HepG2 (cell line): ENCODE measurements at regions not wholly inside any gene's neighbourhood (a gene's known extent, or its start where the extent isn't known, plus 50 kb on each side); places are given as distances from the start of the nearest gene placed in this dataset.

Source experiments
- ATAC-seq: fragments of 200-7000 bp; cut with Tn5 transposase; 3 replicates; pipeline ENCODE4 v1.9.1; 2020; ENCODE audit warnings: mild to moderate bottlenecking, moderate library complexity
- BruUV-seq: library from RNA; stranded (reverse); fragments of 400-500 nt; replicated peaks from 2 replicates; lab custom pipeline; 2021; lab: Mats Ljungman, UMichigan
- CTCF ChIA-PET: fragments of 300-600 bp; formaldehyde crosslinking; extraction: SDS; loops from one replicate; lab custom pipeline; 2021; ENCODE audit warnings: low total read pairs, inconsistent platforms, low intra/inter-chr PET ratio; lab: Yijun Ruan, JAX
- POLR2A ChIA-PET: fragments of 350-600 bp; sonication (Branson Sonifier 250); formaldehyde crosslinking; loops from one replicate; lab custom pipeline; 2020; ENCODE audit warnings: antibody characterized with exemption, inconsistent platforms; lab: Yijun Ruan, JAX
- DNase-seq: peaks from one replicate; pipeline ENCODE4 v3.0.0-alpha.2; 2015; ENCODE audit warnings: low spot score
- FAIRE-seq: peaks from 3 replicates; lab custom pipeline; 2011; peaks lifted over from hg19 to GRCh38; lab: Jason Lieb, UNC
- H2AFZ ChIP-seq: one replicate; pipeline ENCODE4 v1.6.1; 2011; ENCODE audit warnings: low read length, inconsistent platforms
- H3K27ac ChIP-seq: fragments of 300-600 bp; 3 replicates; pipeline ENCODE4 v1.8.0; 2011; ENCODE audit warnings: mixed run types, mild to moderate bottlenecking, mixed read lengths, low read length, inconsistent platforms; ENCODE audit not compliant: insufficient read depth; ENCODE audit errors: extremely low read length
- H3K27me3 ChIP-seq, 2 experiments: fragments of 200-600 bp in 1 of 2; 2 replicates in 1 of 2; 3 replicates in 1 of 2; pipeline versions ENCODE4 v1.6.0 to v1.8.0; 2011; ENCODE audit warnings: low read length in 2 of 2, mild to moderate bottlenecking in 2 of 2, moderate library complexity in 2 of 2, inconsistent platforms in 1 of 2; ENCODE audit not compliant: insufficient read depth in 2 of 2, control insufficient read depth in 1 of 2
- H3K36me3 ChIP-seq, 2 experiments: fragments of 200-600 bp in 1 of 2; replicated peaks in 1 of 2; 2 replicates in 1 of 2; 3 replicates in 1 of 2; pipeline versions ENCODE4 v1.5.1 to v1.8.0; 2011; ENCODE audit warnings: low read length in 2 of 2, inconsistent platforms in 1 of 2; ENCODE audit not compliant: insufficient read depth in 2 of 2, control insufficient read depth in 1 of 2
- H3K4me1 ChIP-seq: 2 replicates; pipeline ENCODE4 v1.5.1; 2012; ENCODE audit warnings: low read length, inconsistent platforms; ENCODE audit not compliant: insufficient read depth
- H3K4me2 ChIP-seq: 2 replicates; pipeline ENCODE4 v1.6.0; 2011; ENCODE audit warnings: low read depth, low read length, inconsistent platforms
- H3K4me3 ChIP-seq, 3 experiments: fragments of 200-600 bp in 1 of 3; sonication (generic), shearing (Covaris generic) in 1 of 3; replicated peaks in 1 of 3; 2 replicates each; pipeline ENCODE4 v1.5.1; 2011 to 2016; ENCODE audit warnings: low read length in 3 of 3, inconsistent platforms in 2 of 3, low read depth in 2 of 3, mild to moderate bottlenecking in 2 of 3, control low read depth in 1 of 3, mixed read lengths in 1 of 3; ENCODE audit not compliant: insufficient read depth in 1 of 3
- H3K79me2 ChIP-seq: one replicate; pipeline ENCODE4 v1.6.1; 2011; ENCODE audit warnings: low read length, inconsistent platforms; ENCODE audit not compliant: insufficient read depth
- H3K9ac ChIP-seq: 2 replicates; pipeline ENCODE4 v1.6.0; 2011; ENCODE audit warnings: mild to moderate bottlenecking, low read depth, low read length, inconsistent platforms; ENCODE audit not compliant: insufficient read depth
- H3K9me3 ChIP-seq: 2 replicates; pipeline ENCODE4 v1.5.1; 2012; ENCODE audit warnings: mild to moderate bottlenecking, low read length
- H4K20me1 ChIP-seq: 2 replicates; pipeline ENCODE4 v1.6.0; 2011; ENCODE audit warnings: inconsistent platforms, mild to moderate bottlenecking, low read length, moderate library complexity; ENCODE audit not compliant: insufficient read depth
- ATF7 ChIP-seq, 2 experiments: fragments of 450-650 bp in 1 of 2; sonication (generic) in 1 of 2; formaldehyde crosslinking in 1 of 2; IDR thresholded peaks; 2 replicates each; pipeline versions ENCODE4 v1.4.0 to v1.6.1; 2016 to 2020; ENCODE audit warnings: antibody characterized with exemption in 1 of 2, mild to moderate bottlenecking in 1 of 2, missing genetic modification reagents in 1 of 2
- DNMT3B ChIP-seq: conservative IDR thresholded peaks from 2 replicates; pipeline ENCODE4 v1.6.1; 2016; ENCODE audit warnings: missing biosample characterization, control low read depth
- HNRNPL ChIP-seq: fragments of 200-400 bp; formaldehyde crosslinking; IDR thresholded peaks from 2 replicates; pipeline ENCODE4 v1.6.1; 2017; ENCODE audit warnings: mild to moderate bottlenecking, low read depth, low read length
- MTA3 ChIP-seq: sonication (generic); formaldehyde crosslinking; IDR thresholded peaks from 2 replicates; pipeline ENCODE4 v1.4.0; 2020; ENCODE audit warnings: missing genetic modification reagents
- NFIC ChIP-seq: IDR thresholded peaks from 2 replicates; pipeline ENCODE4 v1.6.1; 2012; ENCODE audit warnings: mild to moderate bottlenecking, low read length, inconsistent platforms
- ONECUT2 ChIP-seq: sonication (generic); formaldehyde crosslinking; IDR thresholded peaks from 2 replicates; pipeline ENCODE4 v1.4.0; 2020; ENCODE audit warnings: missing genetic modification reagents
- RAD21 ChIP-seq: fragments of 450-650 bp; formaldehyde crosslinking; IDR thresholded peaks from 2 replicates; pipeline ENCODE4 v1.5.0; 2020; ENCODE audit warnings: mild to moderate bottlenecking
- SP140L ChIP-seq: sonication (generic); formaldehyde crosslinking; IDR thresholded peaks from 2 replicates; pipeline ENCODE4 v1.4.0; 2020; ENCODE audit warnings: missing genetic modification reagents, borderline replicate concordance
- ZNF282 ChIP-seq: fragments of 450-650 bp; IDR thresholded peaks from 2 replicates; pipeline ENCODE4 v1.6.1; 2018; ENCODE audit not compliant: partially characterized antibody
- ZNF709 ChIP-seq: sonication (generic); formaldehyde crosslinking; IDR thresholded peaks from 2 replicates; pipeline ENCODE4 v1.5.0; 2020; ENCODE audit warnings: mild to moderate bottlenecking, missing genetic modification reagents
- ZNF841 ChIP-seq: sonication (generic); formaldehyde crosslinking; IDR thresholded peaks from 2 replicates; pipeline ENCODE4 v1.8.1; 2023; ENCODE audit warnings: missing genetic modification reagents, borderline replicate concordance
- WGBS: methylation state at CpG from one replicate; pipeline ENCODE4 v1.1.6; 2017; ENCODE audit warnings: low lambda C conversion rate; 5-methylcytosine and 5-hydroxymethylcytosine counted together
- in situ Hi-C: cut with HindIII; loops from 2 replicates; pipeline ENCODE4 v1.10.0; 2017; ENCODE audit warnings: low pct_unique_long_range_greater_than_20kb; ENCODE audit not compliant: extremely low pct_ligation_motif_present
- intact Hi-C: fragments of 100-400 bp; cut with micrococcal nuclease; formaldehyde crosslinking; loops from one replicate; pipeline ENCODE4 v1.10.0; 2022; ENCODE audit not compliant: unreplicated experiment
- TF ChIP-seq, protein P1 (sequence below): sonication (generic); formaldehyde crosslinking; IDR thresholded peaks from 2 replicates; pipeline ENCODE4 v1.8.0; 2022; ENCODE audit warnings: missing genetic modification reagents, mild to moderate bottlenecking, moderate library complexity, borderline replicate concordance
- TF ChIP-seq, protein P2 (sequence below): sonication (generic); formaldehyde crosslinking; IDR thresholded peaks from 2 replicates; pipeline ENCODE4 v1.5.0; 2020; ENCODE audit warnings: mild to moderate bottlenecking, missing genetic modification reagents, borderline replicate concordance

- TF ChIP-seq ZNF282 (no peak), HNRNPL (no peak)
These were observed 1333.9 kb downstream of the PCDH18 start (continued) for GRCh38 chr4:136198358-136198757.

GRCh38 chr4:136194962-136195361 is 1337.3 kb downstream of the PCDH18 start:
- H3K9ac ChIP-seq, result no peak overlapping the region
- ATAC-seq (no peak), DNase-seq (no peak), FAIRE-seq (no peak)
- no peak for TF ChIP-seq ONECUT2 (CRISPR knock-in tag)
- TF ChIP-seq DNMT3B (CRISPR knock-in tag), result no peak
- TF ChIP-seq ZNF709, result no peak
- TF ChIP-seq, protein P1, sequence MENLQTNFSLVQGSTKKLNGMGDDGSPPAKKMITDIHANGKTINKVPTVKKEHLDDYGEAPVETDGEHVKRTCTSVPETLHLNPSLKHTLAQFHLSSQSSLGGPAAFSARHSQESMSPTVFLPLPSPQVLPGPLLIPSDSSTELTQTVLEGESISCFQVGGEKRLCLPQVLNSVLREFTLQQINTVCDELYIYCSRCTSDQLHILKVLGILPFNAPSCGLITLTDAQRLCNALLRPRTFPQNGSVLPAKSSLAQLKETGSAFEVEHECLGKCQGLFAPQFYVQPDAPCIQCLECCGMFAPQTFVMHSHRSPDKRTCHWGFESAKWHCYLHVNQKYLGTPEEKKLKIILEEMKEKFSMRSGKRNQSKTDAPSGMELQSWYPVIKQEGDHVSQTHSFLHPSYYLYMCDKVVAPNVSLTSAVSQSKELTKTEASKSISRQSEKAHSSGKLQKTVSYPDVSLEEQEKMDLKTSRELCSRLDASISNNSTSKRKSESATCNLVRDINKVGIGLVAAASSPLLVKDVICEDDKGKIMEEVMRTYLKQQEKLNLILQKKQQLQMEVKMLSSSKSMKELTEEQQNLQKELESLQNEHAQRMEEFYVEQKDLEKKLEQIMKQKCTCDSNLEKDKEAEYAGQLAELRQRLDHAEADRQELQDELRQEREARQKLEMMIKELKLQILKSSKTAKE (CRISPR knock-in tag), result no peak
- TF ChIP-seq RAD21 (CRISPR knock-in tag), result no peak
- no peak for TF ChIP-seq NFIC
- TF ChIP-seq, protein P2, sequence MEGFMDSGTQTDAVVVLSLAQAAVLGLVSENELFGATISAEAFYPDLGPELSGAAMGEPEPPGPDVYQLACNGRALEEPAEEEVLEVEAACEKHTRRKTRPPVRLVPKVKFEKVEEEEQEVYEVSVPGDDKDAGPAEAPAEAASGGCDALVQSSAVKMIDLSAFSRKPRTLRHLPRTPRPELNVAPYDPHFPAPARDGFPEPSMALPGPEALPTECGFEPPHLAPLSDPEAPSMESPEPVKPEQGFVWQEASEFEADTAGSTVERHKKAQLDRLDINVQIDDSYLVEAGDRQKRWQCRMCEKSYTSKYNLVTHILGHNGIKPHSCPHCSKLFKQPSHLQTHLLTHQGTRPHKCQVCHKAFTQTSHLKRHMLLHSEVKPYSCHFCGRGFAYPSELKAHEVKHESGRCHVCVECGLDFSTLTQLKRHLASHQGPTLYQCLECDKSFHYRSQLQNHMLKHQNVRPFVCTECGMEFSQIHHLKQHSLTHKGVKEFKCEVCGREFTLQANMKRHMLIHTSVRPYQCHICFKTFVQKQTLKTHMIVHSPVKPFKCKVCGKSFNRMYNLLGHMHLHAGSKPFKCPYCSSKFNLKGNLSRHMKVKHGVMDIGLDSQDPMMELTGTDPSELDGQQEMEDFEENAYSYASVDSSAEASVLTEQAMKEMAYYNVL, result no peak
- no peak for TF ChIP-seq SP140L
- TF ChIP-seq ZNF841, result no peak
- no peak for TF ChIP-seq ATF7 (IDR thresholded peaks at IDR 0.05)
- no peak for TF ChIP-seq ATF7 (CRISPR knock-in tag; IDR thresholded peaks at IDR 0.05)
- TF ChIP-seq MTA3 (CRISPR knock-in tag), result no peak
- H4K20me1 ChIP-seq, result no peaks in the 10 kb centered on the region
- WGBS, result 2% methylated on average over 2 of the region's 2 CpGs
- no peak overlapping the region for H3K27ac ChIP-seq
- H3K27me3 ChIP-seq, result no peaks in the 10 kb centered on the region
- H3K9me3 ChIP-seq, result no peaks in the 10 kb centered on the region
- no TSS peak for BruUV-seq
- no peaks in the 10 kb centered on the region for H3K4me1 ChIP-seq
- no peaks in the 10 kb centered on the region for H3K36me3 ChIP-seq
- H3K4me2 ChIP-seq, result no peak overlapping the region
- no peak overlapping the region for H3K4me3 ChIP-seq
- H3K79me2 ChIP-seq, result no peaks in the 10 kb centered on the region
- intact Hi-C loops, result no loop called here
- no peak overlapping the region for H2AFZ ChIP-seq
- in situ Hi-C loops, result no loop called here
- POLR2A ChIA-PET, result no interaction called here
- CTCF ChIA-PET, result no interaction called here
